ENCODE measurements at regions not wholly inside any gene's neighbourhood (a gene's known extent, or its start where the extent isn't known, plus 50 kb on each side); places are given as distances from the start of the nearest gene placed in this dataset.

- no peaks in the 10 kb centered on the region for H3K9me2 ChIP-seq (replicated peaks; ENCODE audit: insufficient read depth, low read length)
- H3K79me2 ChIP-seq (ENCODE audit: low read length) = no peaks in the 10 kb centered on the region
- no peaks in the 10 kb centered on the region for H3K27me3 ChIP-seq (ENCODE audit: low read length)
- no peak overlapping the region for H3K4me2 ChIP-seq (ENCODE audit: low read depth, low read length, poor library complexity, severe bottlenecking)
- no peak overlapping the region for H2AFZ ChIP-seq (ENCODE audit: low read length)
- H3K9me3 ChIP-seq (ENCODE audit: low read length) = no peaks in the 10 kb centered on the region
- H3K27ac ChIP-seq (ENCODE audit: low read length) = no peak overlapping the region
- H4K20me1 ChIP-seq (ENCODE audit: insufficient read depth, low read depth, low read length) = no peaks in the 10 kb centered on the region
- no peak overlapping the region for H3K9ac ChIP-seq (ENCODE audit: low read length)
- no peak overlapping the region for H3K4me3 ChIP-seq (ENCODE audit: low read length)
- no peak for DNase-seq
- no peaks in the 10 kb centered on the region for H3K36me3 ChIP-seq (ENCODE audit: insufficient read depth, low read length)
- H3K4me1 ChIP-seq (ENCODE audit: low read length) = no peaks in the 10 kb centered on the region
Measured at GRCh38 chr4:111016416-111016815, 393.5 kb upstream of the PITX2 start.

- Histone ChIP-seq H3K9me2 (replicated peaks; ENCODE audit: insufficient read depth, low read length) (no peaks in the 10 kb centered on the region), H3K4me3 (ENCODE audit: low read length) (no peak overlapping the region), H3K36me3 (ENCODE audit: insufficient read depth, low read length) (no peaks in the 10 kb centered on the region), H3K4me1 (ENCODE audit: low read length) (no peaks in the 10 kb centered on the region), H3K9ac (ENCODE audit: low read length) (no peak overlapping the region), H3K79me2 (ENCODE audit: low read length) (no peaks in the 10 kb centered on the region), H4K20me1 (ENCODE audit: insufficient read depth, low read depth, low read length) (no peaks in the 10 kb centered on the region), H2AFZ (ENCODE audit: low read length) (no peak overlapping the region), H3K27ac (ENCODE audit: low read length) (no peak overlapping the region), H3K9me3 (ENCODE audit: low read length) (no peaks in the 10 kb centered on the region), H3K27me3 (ENCODE audit: low read length) (no peaks in the 10 kb centered on the region), H3K4me2 (ENCODE audit: low read depth, low read length, poor library complexity, severe bottlenecking) (no peak overlapping the region)
- no peak for DNase-seq
Measured at GRCh38 chr4:111018216-111018615, 395.3 kb upstream of the PITX2 start.

- H3K4me1 ChIP-seq (ENCODE audit: low read length) = no peaks in the 10 kb centered on the region
- H4K20me1 ChIP-seq (ENCODE audit: insufficient read depth, low read depth, low read length) = no peaks in the 10 kb centered on the region
- H3K9me3 ChIP-seq (ENCODE audit: low read length) = no peaks in the 10 kb centered on the region
- H3K36me3 ChIP-seq (ENCODE audit: insufficient read depth, low read length) = no peaks in the 10 kb centered on the region
- H3K79me2 ChIP-seq (ENCODE audit: low read length) = no peaks in the 10 kb centered on the region
- no peak overlapping the region for H2AFZ ChIP-seq (ENCODE audit: low read length)
- H3K27ac ChIP-seq (ENCODE audit: low read length) = no peak overlapping the region
- no peak overlapping the region for H3K9ac ChIP-seq (ENCODE audit: low read length)
- H3K9me2 ChIP-seq (replicated peaks; ENCODE audit: insufficient read depth, low read length) = no peaks in the 10 kb centered on the region
- no peak overlapping the region for H3K4me2 ChIP-seq (ENCODE audit: low read depth, low read length, poor library complexity, severe bottlenecking)
- no peaks in the 10 kb centered on the region for H3K27me3 ChIP-seq (ENCODE audit: low read length)
- DNase-seq = no peak
- H3K4me3 ChIP-seq (ENCODE audit: low read length) = no peak overlapping the region
Measured at GRCh38 chr4:111020476-111020875, 397.6 kb upstream of the PITX2 start.

GRCh38 chr4:111020961-111021360 is 398.1 kb upstream of the PITX2 start:
- no peak for DNase-seq
- Histone ChIP-seq H3K79me2 (ENCODE audit: low read length) (no peaks in the 10 kb centered on the region), H3K4me1 (ENCODE audit: low read length) (no peaks in the 10 kb centered on the region), H3K9me3 (ENCODE audit: low read length) (no peaks in the 10 kb centered on the region), H3K9ac (ENCODE audit: low read length) (no peak overlapping the region), H2AFZ (ENCODE audit: low read length) (no peak overlapping the region), H3K4me2 (ENCODE audit: low read depth, low read length, poor library complexity, severe bottlenecking) (no peak overlapping the region), H3K36me3 (ENCODE audit: insufficient read depth, low read length) (no peaks in the 10 kb centered on the region), H3K9me2 (replicated peaks; ENCODE audit: insufficient read depth, low read length) (no peaks in the 10 kb centered on the region), H3K4me3 (ENCODE audit: low read length) (no peak overlapping the region), H3K27me3 (ENCODE audit: low read length) (no peaks in the 10 kb centered on the region), H4K20me1 (ENCODE audit: insufficient read depth, low read depth, low read length) (no peaks in the 10 kb centered on the region), H3K27ac (ENCODE audit: low read length) (no peak overlapping the region)

- Histone ChIP-seq H4K20me1 (ENCODE audit: insufficient read depth, low read depth, low read length) (no peaks in the 10 kb centered on the region), H3K9me3 (ENCODE audit: low read length) (no peaks in the 10 kb centered on the region), H3K4me1 (ENCODE audit: low read length) (no peaks in the 10 kb centered on the region), H3K36me3 (ENCODE audit: insufficient read depth, low read length) (no peaks in the 10 kb centered on the region), H3K4me3 (ENCODE audit: low read length) (no peak overlapping the region), H3K4me2 (ENCODE audit: low read depth, low read length, poor library complexity, severe bottlenecking) (no peak overlapping the region), H3K79me2 (ENCODE audit: low read length) (no peaks in the 10 kb centered on the region), H3K9ac (ENCODE audit: low read length) (no peak overlapping the region), H3K27ac (ENCODE audit: low read length) (no peak overlapping the region), H3K9me2 (replicated peaks; ENCODE audit: insufficient read depth, low read length) (no peaks in the 10 kb centered on the region), H2AFZ (ENCODE audit: low read length) (no peak overlapping the region), H3K27me3 (ENCODE audit: low read length) (no peaks in the 10 kb centered on the region)
- no peak for DNase-seq
Measured at GRCh38 chr4:111022758-111023157, 399.9 kb upstream of the PITX2 start.

GRCh38 chr4:111027526-111027925 is 404.6 kb upstream of the PITX2 start:
- Histone ChIP-seq H2AFZ (ENCODE audit: low read length) (no peak overlapping the region), H3K9me2 (replicated peaks; ENCODE audit: insufficient read depth, low read length) (no peaks in the 10 kb centered on the region), H3K27me3 (ENCODE audit: low read length) (no peaks in the 10 kb centered on the region), H3K9ac (ENCODE audit: low read length) (no peak overlapping the region), H3K9me3 (ENCODE audit: low read length) (no peaks in the 10 kb centered on the region), H3K4me3 (ENCODE audit: low read length) (no peak overlapping the region), H3K27ac (ENCODE audit: low read length) (no peak overlapping the region), H3K79me2 (ENCODE audit: low read length) (no peaks in the 10 kb centered on the region), H3K4me1 (ENCODE audit: low read length) (no peaks in the 10 kb centered on the region), H4K20me1 (ENCODE audit: insufficient read depth, low read depth, low read length) (no peaks in the 10 kb centered on the region), H3K36me3 (ENCODE audit: insufficient read depth, low read length) (no peaks in the 10 kb centered on the region), H3K4me2 (ENCODE audit: low read depth, low read length, poor library complexity, severe bottlenecking) (no peak overlapping the region)
- DNase-seq = no peak

- Histone ChIP-seq H4K20me1 (ENCODE audit: insufficient read depth, low read depth, low read length) (no peaks in the 10 kb centered on the region), H3K9me2 (replicated peaks; ENCODE audit: insufficient read depth, low read length) (no peaks in the 10 kb centered on the region), H3K4me3 (ENCODE audit: low read length) (no peak overlapping the region), H3K4me1 (ENCODE audit: low read length) (no peaks in the 10 kb centered on the region), H3K4me2 (ENCODE audit: low read depth, low read length, poor library complexity, severe bottlenecking) (no peak overlapping the region), H2AFZ (ENCODE audit: low read length) (no peak overlapping the region), H3K9ac (ENCODE audit: low read length) (no peak overlapping the region), H3K27ac (ENCODE audit: low read length) (no peak overlapping the region), H3K36me3 (ENCODE audit: insufficient read depth, low read length) (no peaks in the 10 kb centered on the region), H3K9me3 (ENCODE audit: low read length) (no peaks in the 10 kb centered on the region), H3K27me3 (ENCODE audit: low read length) (no peaks in the 10 kb centered on the region), H3K79me2 (ENCODE audit: low read length) (no peaks in the 10 kb centered on the region)
- DNase-seq = no peak
Measured at GRCh38 chr4:111028795-111029194, 405.9 kb upstream of the PITX2 start.

- Histone ChIP-seq H3K9me3 (ENCODE audit: low read length) (no peaks in the 10 kb centered on the region), H3K79me2 (ENCODE audit: low read length) (no peaks in the 10 kb centered on the region), H3K27me3 (ENCODE audit: low read length) (no peaks in the 10 kb centered on the region), H3K36me3 (ENCODE audit: insufficient read depth, low read length) (no peaks in the 10 kb centered on the region), H3K9ac (ENCODE audit: low read length) (no peak overlapping the region), H4K20me1 (ENCODE audit: insufficient read depth, low read depth, low read length) (no peaks in the 10 kb centered on the region), H3K4me1 (ENCODE audit: low read length) (no peaks in the 10 kb centered on the region), H3K4me3 (ENCODE audit: low read length) (no peak overlapping the region), H3K9me2 (replicated peaks; ENCODE audit: insufficient read depth, low read length) (no peaks in the 10 kb centered on the region), H3K27ac (ENCODE audit: low read length) (no peak overlapping the region), H3K4me2 (ENCODE audit: low read depth, low read length, poor library complexity, severe bottlenecking) (no peak overlapping the region), H2AFZ (ENCODE audit: low read length) (no peak overlapping the region)
- DNase-seq = no peak
Measured at GRCh38 chr4:111031001-111031579, 408.2 kb upstream of the PITX2 start.

- Histone ChIP-seq H3K9ac (ENCODE audit: low read length) (no peak overlapping the region), H3K4me1 (ENCODE audit: low read length) (no peaks in the 10 kb centered on the region), H3K4me3 (ENCODE audit: low read length) (no peak overlapping the region), H3K9me2 (replicated peaks; ENCODE audit: insufficient read depth, low read length) (no peaks in the 10 kb centered on the region), H3K27me3 (ENCODE audit: low read length) (no peaks in the 10 kb centered on the region), H4K20me1 (ENCODE audit: insufficient read depth, low read depth, low read length) (no peaks in the 10 kb centered on the region), H3K79me2 (ENCODE audit: low read length) (no peaks in the 10 kb centered on the region), H2AFZ (ENCODE audit: low read length) (no peak overlapping the region), H3K9me3 (ENCODE audit: low read length) (no peaks in the 10 kb centered on the region), H3K27ac (ENCODE audit: low read length) (no peak overlapping the region), H3K4me2 (ENCODE audit: low read depth, low read length, poor library complexity, severe bottlenecking) (no peak overlapping the region), H3K36me3 (ENCODE audit: insufficient read depth, low read length) (no peaks in the 10 kb centered on the region)
- DNase-seq = no peak
Measured at GRCh38 chr4:111031596-111031995, 408.7 kb upstream of the PITX2 start.

All from Karpas-422 (cell line).